GM06990 (cell line): ENCODE measurements at regions not wholly inside any gene's neighbourhood (a gene's known extent, or its start where the extent isn't known, plus 50 kb on each side); places are given as distances from the start of the nearest gene placed in this dataset.

Experiments
- DNase-seq: peaks from one replicate; pipeline ENCODE4 v3.0.0-alpha.2; 2011; ENCODE audit not compliant: insufficient read length; ENCODE audit errors: extremely low read depth
- H3K27me3 ChIP-seq: replicated peaks from 2 replicates; pipeline ENCODE4 v1.6.0; 2011; ENCODE audit warnings: low read length; ENCODE audit not compliant: control insufficient read depth, insufficient read depth
- H3K36me3 ChIP-seq: 2 replicates; pipeline ENCODE4 v1.5.1; 2011; ENCODE audit warnings: low read length; ENCODE audit not compliant: control insufficient read depth, insufficient read depth
- H3K4me3 ChIP-seq: replicated peaks from 2 replicates; pipeline ENCODE4 v1.5.1; 2011; ENCODE audit warnings: low read depth, mild to moderate bottlenecking, control low read depth, low read length
- CTCF ChIP-seq: IDR thresholded peaks from 2 replicates; pipeline ENCODE4 v1.5.1; 2011; ENCODE audit warnings: low read length, control low read depth, mild to moderate bottlenecking, inconsistent platforms; ENCODE audit not compliant: insufficient read depth, poor library complexity, severe bottlenecking

GRCh38 chr3:87733671-87734367 lies 325.0 kb downstream of the CGGBP1 start:
- TF ChIP-seq CTCF, result no peak
- Histone ChIP-seq H3K4me3 (no peak overlapping the region), H3K36me3 (no peaks in the 10 kb centered on the region), H3K27me3 (no peaks in the 10 kb centered on the region)
- no peak for DNase-seq

GRCh38 chr3:87732294-87732693 lies 326.5 kb downstream of the CGGBP1 start:
- no peak for TF ChIP-seq CTCF
- Histone ChIP-seq H3K4me3 (no peak overlapping the region), H3K27me3 (no peaks in the 10 kb centered on the region), H3K36me3 (no peaks in the 10 kb centered on the region)
- no peak for DNase-seq

DNA sequence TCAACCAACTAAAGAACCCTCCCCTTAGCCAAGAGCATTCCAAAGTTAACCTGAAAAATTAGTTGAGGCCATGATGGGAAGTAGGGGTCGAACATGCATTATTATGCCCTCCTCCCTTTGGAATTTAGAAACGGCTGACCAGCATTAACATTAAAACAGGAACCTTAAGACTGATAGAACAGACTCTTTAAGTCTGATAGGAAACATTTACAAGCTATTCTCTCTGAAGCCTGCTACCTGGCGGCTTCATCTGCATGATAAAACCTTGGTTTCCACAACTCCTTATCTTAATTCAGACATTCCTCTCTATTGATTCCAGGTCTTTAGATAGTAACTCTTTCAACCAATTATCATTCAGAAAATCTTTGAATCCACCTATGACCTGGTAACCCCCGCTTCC lies 331.0 kb downstream of the CGGBP1 start:
- DNase-seq, result no peak
- no peaks in the 10 kb centered on the region for H3K36me3 ChIP-seq
- no peak for TF ChIP-seq CTCF
- H3K4me3 ChIP-seq, result no peak overlapping the region
- no peaks in the 10 kb centered on the region for H3K27me3 ChIP-seq

- DNase-seq, result no peak
- no peaks in the 10 kb centered on the region for H3K27me3 ChIP-seq
- no peak for TF ChIP-seq CTCF
These were observed 339.7 kb downstream of the CGGBP1 start for GRCh38 chr3:87719060-87719459.

DNA sequence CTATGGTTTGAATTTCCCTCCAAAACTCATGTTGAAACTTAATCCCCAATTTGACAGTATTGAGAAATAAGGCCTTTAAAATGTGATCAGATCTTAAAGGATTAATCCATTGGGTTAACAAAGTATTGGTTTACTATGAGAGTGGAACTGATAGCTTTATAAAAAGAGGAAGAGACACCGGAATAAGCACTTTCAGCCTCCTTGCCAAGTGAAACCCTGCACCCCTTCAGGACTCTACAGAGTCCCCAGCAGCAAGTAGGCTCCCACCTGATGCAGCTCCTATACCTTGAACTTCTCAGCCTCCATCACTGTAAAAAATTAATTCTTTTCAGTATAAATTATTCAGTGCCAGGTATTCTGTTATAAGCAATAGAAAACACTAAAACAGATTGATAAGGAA lies 348.3 kb downstream of the CGGBP1 start:
- Histone ChIP-seq H3K4me3 (no peak overlapping the region), H3K36me3 (no peaks in the 10 kb centered on the region), H3K27me3 (no peaks in the 10 kb centered on the region)
- TF ChIP-seq CTCF, result no peak
- no peak for DNase-seq

More at GRCh38 chr3:87719060-87719459, 339.7 kb downstream of the CGGBP1 start:
- Histone ChIP-seq H3K36me3 (no peaks in the 10 kb centered on the region), H3K4me3 (no peak overlapping the region)

DNA sequence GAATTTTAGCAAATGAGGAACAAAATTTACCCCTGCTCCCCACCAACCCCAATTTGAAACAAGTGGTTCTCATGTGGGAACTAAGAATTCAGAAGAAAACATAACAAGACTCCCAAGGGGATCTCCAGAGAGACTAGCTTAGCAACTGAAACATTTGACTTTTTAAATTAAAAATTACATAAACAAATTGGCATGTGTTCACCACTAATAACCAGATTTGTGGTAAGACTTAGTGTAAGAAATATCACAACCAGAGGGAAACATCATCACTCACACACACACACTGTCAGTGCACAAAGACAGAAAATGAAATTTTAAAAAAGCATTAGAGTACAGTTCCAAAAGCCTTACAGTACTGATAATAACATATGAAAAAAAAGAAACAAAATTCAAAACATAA lies 348.8 kb downstream of the CGGBP1 start:
- Histone ChIP-seq H3K36me3 (no peaks in the 10 kb centered on the region), H3K4me3 (no peak overlapping the region), H3K27me3 (no peaks in the 10 kb centered on the region)
- TF ChIP-seq CTCF, result no peak
- DNase-seq, result no peak
